ENCODE measurements at regions not wholly inside any gene's neighbourhood (a gene's known extent, or its start where the extent isn't known, plus 50 kb on each side); places are given as distances from the start of the nearest gene placed in this dataset.

DNA sequence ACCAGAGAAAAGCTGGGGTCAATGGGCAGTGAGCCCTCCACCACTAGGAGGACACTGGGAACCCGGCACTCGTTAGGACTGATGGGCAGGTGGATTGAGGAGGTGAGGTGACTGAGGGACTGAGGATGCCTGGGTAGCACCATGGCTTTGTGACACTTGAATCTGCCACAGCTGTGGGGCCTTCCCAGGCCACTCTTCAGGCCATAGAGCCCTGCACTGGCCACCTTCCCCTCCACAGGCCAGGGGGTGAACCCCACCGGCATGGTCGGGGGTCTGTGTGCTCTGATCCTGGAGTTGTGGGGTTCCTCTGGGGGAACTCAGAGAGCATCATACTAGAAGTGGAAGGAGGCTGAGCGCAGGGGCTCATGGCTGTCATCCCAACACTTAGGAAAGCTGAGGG lies 423.5 kb downstream of the ZNF536 start:
- DNase-seq = no peak
- Histone ChIP-seq H3K27ac (no peak overlapping the region), H3K36me3 (replicated peaks) (no peaks in the 10 kb centered on the region), H3K4me3 (ENCODE audit: low read depth, low read length) (no peak overlapping the region), H3K27me3 (replicated peaks) (no peaks in the 10 kb centered on the region)
- TF ChIP-seq, protein P1, sequence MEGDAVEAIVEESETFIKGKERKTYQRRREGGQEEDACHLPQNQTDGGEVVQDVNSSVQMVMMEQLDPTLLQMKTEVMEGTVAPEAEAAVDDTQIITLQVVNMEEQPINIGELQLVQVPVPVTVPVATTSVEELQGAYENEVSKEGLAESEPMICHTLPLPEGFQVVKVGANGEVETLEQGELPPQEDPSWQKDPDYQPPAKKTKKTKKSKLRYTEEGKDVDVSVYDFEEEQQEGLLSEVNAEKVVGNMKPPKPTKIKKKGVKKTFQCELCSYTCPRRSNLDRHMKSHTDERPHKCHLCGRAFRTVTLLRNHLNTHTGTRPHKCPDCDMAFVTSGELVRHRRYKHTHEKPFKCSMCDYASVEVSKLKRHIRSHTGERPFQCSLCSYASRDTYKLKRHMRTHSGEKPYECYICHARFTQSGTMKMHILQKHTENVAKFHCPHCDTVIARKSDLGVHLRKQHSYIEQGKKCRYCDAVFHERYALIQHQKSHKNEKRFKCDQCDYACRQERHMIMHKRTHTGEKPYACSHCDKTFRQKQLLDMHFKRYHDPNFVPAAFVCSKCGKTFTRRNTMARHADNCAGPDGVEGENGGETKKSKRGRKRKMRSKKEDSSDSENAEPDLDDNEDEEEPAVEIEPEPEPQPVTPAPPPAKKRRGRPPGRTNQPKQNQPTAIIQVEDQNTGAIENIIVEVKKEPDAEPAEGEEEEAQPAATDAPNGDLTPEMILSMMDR (IDR thresholded peaks at IDR 0.05; ENCODE audit: low read depth, low read length, missing control alignments) = no peak
- in situ Hi-C loops (cut with HindIII; ENCODE audit: low pct_ligation_motif_present, low sequenced_read_pairs) = no loop called here

DNA sequence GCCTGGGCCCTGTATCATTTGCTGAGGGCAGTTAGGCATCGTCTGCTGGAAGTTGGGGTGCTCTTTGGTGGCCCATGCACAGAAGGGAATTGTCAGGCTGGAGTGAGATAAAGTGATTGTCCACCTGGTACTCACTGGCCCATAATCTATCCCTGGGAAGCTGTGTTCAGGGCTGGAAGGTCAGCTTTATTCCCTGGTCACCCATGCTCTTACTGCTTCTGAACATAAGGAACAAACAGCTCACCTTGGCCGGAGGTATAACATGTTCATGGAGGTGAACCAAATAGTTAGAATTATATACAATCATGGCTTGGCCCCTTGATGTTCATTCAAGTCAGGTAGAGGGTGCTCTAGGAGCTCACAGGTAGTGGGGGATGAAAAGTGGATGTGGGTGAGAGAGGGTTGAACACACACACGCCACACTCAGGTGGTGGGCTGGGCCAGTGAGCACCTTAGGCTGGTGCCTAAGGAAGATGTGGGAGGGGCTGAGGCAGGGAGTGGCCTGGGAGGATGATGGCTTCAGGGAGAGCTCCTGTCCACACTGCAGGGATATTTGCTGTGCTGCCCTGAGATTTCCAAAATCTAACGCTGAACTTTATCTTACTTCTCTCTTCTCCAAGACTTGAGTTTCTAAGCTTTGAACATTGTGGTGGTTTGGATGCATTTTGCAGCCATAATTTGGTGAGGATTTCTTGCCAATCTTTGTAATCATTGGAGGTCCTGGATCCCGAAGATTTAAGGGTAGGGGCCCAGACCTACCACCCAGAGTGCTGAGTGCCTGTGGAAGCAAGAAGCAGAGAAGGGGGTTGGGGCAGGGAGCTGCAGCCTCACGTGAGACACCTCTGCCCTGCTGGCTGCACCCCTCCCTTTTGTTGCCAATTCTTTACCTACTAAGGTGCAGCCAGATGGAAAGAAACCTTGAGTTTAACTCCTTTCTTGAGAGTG lies 420.6 kb downstream of the ZNF536 start:
- Histone ChIP-seq H3K27ac (no peak overlapping the region), H3K27me3 (replicated peaks) (no peaks in the 10 kb centered on the region), H3K36me3 (replicated peaks) (no peaks in the 10 kb centered on the region), H3K4me3 (ENCODE audit: low read depth, low read length) (no peak overlapping the region)
- TF ChIP-seq, protein P1 (IDR thresholded peaks at IDR 0.05; ENCODE audit: low read depth, low read length, missing control alignments) = no peak
- DNase-seq = no peak
- in situ Hi-C loops (cut with HindIII; ENCODE audit: low pct_ligation_motif_present, low sequenced_read_pairs) = no loop called here

DNA sequence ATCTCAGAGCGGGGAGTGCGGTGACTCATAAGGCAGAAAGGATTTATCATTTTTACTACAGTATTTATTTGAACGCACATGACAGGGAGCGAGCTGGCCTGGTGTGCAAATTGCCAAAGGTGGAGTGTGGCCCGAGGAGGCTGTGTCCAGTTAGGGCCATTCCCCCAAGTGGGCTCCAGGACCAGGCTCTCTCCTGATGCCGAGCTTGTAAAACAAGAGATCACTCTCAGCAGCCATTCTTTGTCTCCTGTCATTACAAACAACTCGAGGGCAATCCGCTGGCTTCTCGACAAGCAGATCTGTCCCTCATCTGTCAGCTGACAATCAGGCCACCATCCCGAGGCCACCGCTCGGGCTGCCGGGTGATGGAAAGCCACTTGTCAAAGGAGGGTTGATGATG lies 418.9 kb downstream of the ZNF536 start:
- Histone ChIP-seq H3K4me3 (ENCODE audit: low read depth, low read length) (no peak overlapping the region), H3K27me3 (replicated peaks) (no peaks in the 10 kb centered on the region), H3K36me3 (replicated peaks) (no peaks in the 10 kb centered on the region), H3K27ac (no peak overlapping the region)
- TF ChIP-seq, protein P1 (IDR thresholded peaks at IDR 0.05; ENCODE audit: low read depth, low read length, missing control alignments) = no peak
- in situ Hi-C loops (cut with HindIII; ENCODE audit: low pct_ligation_motif_present, low sequenced_read_pairs) = no loop called here
- DNase-seq = no peak

DNA sequence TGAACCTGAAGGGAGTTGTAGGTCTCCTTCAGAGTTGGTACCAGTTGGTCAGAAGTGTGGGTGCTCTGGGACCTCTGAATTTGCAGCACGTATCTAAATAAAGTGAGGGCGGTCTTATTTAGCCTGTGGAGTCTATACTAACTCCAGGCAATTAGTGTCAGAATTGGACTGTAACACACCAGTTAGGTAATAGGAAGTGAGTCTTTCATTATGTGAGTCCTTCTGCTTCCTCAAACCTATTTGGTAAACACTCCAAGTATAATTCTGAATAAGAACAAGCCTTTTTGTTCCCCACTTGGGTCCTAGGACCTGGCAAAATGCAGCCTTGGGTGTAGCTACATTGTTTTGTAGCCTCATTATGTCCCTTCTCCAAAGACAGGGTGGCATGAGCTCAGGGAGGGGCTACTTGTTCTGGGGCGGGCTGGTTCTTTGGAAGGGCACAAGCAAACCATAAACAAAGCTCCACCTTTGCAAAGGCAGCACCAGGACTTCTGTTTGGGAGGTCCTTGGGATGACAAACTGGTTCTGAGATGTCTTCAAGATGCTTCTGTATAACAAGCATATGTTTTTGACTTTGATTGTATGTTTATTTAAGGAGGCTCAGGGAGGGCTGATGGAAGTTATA lies 418.0 kb downstream of the ZNF536 start:
- no peaks in the 10 kb centered on the region for H3K27me3 ChIP-seq (replicated peaks)
- H3K4me3 ChIP-seq (ENCODE audit: low read depth, low read length) = no peak overlapping the region
- DNase-seq = no peak
- in situ Hi-C loops (cut with HindIII; ENCODE audit: low pct_ligation_motif_present, low sequenced_read_pairs) = no loop called here
- TF ChIP-seq, protein P1 (IDR thresholded peaks at IDR 0.05; ENCODE audit: low read depth, low read length, missing control alignments) = no peak
- H3K27ac ChIP-seq = no peak overlapping the region
- H3K36me3 ChIP-seq (replicated peaks) = no peaks in the 10 kb centered on the region

DNA sequence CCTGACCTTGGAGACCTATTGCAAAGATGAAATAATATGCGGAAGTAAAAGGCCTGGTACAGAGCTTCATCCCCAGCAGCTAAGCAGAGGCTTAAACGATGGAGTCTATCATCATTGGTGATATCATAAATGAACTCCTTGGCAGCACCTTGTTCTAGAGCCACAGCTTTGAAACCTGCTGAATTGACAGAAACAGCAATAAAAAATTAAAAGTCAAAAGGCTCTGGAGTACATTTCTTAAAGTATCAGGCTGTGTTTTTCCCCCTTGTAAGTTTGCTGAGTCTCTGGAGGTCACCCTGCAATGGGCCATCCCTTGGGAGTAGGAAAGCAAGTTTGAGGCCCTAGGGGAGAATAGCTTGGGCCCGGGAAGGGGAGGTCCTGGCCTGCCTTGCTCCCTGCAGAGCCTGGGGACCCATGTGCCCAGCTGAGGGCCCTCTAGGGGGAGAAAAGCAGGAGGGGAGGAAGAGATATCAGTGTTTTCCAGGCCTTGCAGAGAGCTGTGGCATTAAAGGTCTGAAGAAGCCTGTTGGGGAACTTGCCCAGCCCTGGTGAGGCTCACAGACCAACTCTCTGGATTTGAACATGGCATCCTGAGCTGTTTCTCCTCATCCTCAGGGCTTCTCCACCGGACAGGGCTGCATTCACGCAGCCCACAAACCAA lies 416.1 kb downstream of the ZNF536 start:
- Histone ChIP-seq H3K4me3 (ENCODE audit: low read depth, low read length) (no peak overlapping the region), H3K36me3 (replicated peaks) (no peaks in the 10 kb centered on the region), H3K27ac (no peak overlapping the region), H3K27me3 (replicated peaks) (no peaks in the 10 kb centered on the region)
- TF ChIP-seq, protein P1 (IDR thresholded peaks at IDR 0.05; ENCODE audit: low read depth, low read length, missing control alignments) = no peak
- no peak for DNase-seq
- in situ Hi-C loops (cut with HindIII; ENCODE audit: low pct_ligation_motif_present, low sequenced_read_pairs) = no loop called here

Measured in brain microvascular endothelial cell (primary cell).